ENCODE measurements at regions not wholly inside any gene's neighbourhood (a gene's known extent, or its start where the extent isn't known, plus 50 kb on each side); places are given as distances from the start of the nearest gene placed in this dataset.
"Not testable (repeated sequence)": the region's sequence is repeated elsewhere in the genome, so short reads cannot be mapped to it uniquely, and the experiment has no call there.

- H3K9ac ChIP-seq (ENCODE audit: low read depth in 1 of 3, low read length in 3 of 3): no peak overlapping the region
- H3K27ac ChIP-seq (ENCODE audit: low read depth, low read length): no peak overlapping the region
- no peaks in the 10 kb centered on the region for H3K36me3 ChIP-seq (ENCODE audit: control insufficient read depth in 3 of 3, insufficient read depth in 3 of 3, low read length in 3 of 3)
- no peaks in the 10 kb centered on the region for H3K9me3 ChIP-seq (ENCODE audit: control insufficient read depth in 3 of 3, low read length in 3 of 3)
- H3K4me3 ChIP-seq (ENCODE audit: low read length in 3 of 3): no peak overlapping the region
- no peaks in the 10 kb centered on the region for H3K4me1 ChIP-seq (ENCODE audit: control insufficient read depth in 3 of 3, insufficient read depth in 3 of 3, low read length in 3 of 3)
- H3K27me3 ChIP-seq (ENCODE audit: control insufficient read depth in 3 of 3, insufficient read depth in 3 of 3, low read length in 3 of 3): no peaks in the 10 kb centered on the region
Observed at GRCh38 chr9:30035761-30036160, 2348.7 kb upstream of the ACO1 start.

- Histone ChIP-seq H3K4me3 (ENCODE audit: low read length in 3 of 3) (no peak overlapping the region), H3K27me3 (ENCODE audit: control insufficient read depth in 3 of 3, insufficient read depth in 3 of 3, low read length in 3 of 3) (no peaks in the 10 kb centered on the region), H3K36me3 (ENCODE audit: control insufficient read depth in 3 of 3, insufficient read depth in 3 of 3, low read length in 3 of 3) (no peaks in the 10 kb centered on the region), H3K4me1 (ENCODE audit: control insufficient read depth in 3 of 3, insufficient read depth in 3 of 3, low read length in 3 of 3) (no peaks in the 10 kb centered on the region), H3K9ac (ENCODE audit: low read depth in 1 of 3, low read length in 3 of 3) (no peak overlapping the region), H3K9me3 (ENCODE audit: control insufficient read depth in 3 of 3, low read length in 3 of 3) (no peaks in the 10 kb centered on the region), H3K27ac (ENCODE audit: low read depth, low read length) (no peak overlapping the region)
Observed at GRCh38 chr9:30036558-30036957, 2347.9 kb upstream of the ACO1 start.

GRCh38 chr9:30039712-30040111 lies 2344.7 kb upstream of the ACO1 start:
- H3K9ac ChIP-seq (ENCODE audit: low read depth in 1 of 3, low read length in 3 of 3): no peak overlapping the region
- H3K4me1 ChIP-seq (ENCODE audit: control insufficient read depth in 3 of 3, insufficient read depth in 3 of 3, low read length in 3 of 3): no peaks in the 10 kb centered on the region
- H3K36me3 ChIP-seq (ENCODE audit: control insufficient read depth in 3 of 3, insufficient read depth in 3 of 3, low read length in 3 of 3): no peaks in the 10 kb centered on the region
- H3K27me3 ChIP-seq (ENCODE audit: control insufficient read depth in 3 of 3, insufficient read depth in 3 of 3, low read length in 3 of 3): no peaks in the 10 kb centered on the region
- no peak overlapping the region for H3K4me3 ChIP-seq (ENCODE audit: low read length in 3 of 3)
- H3K9me3 ChIP-seq (ENCODE audit: control insufficient read depth in 3 of 3, low read length in 3 of 3): no peaks in the 10 kb centered on the region
- no peak overlapping the region for H3K27ac ChIP-seq (ENCODE audit: low read depth, low read length)

GRCh38 chr9:30048396-30048795 lies 2336.0 kb upstream of the ACO1 start:
- H3K4me1 ChIP-seq (ENCODE audit: control insufficient read depth in 3 of 3, insufficient read depth in 3 of 3, low read length in 3 of 3): no peaks in the 10 kb centered on the region
- H3K9me3 ChIP-seq (ENCODE audit: control insufficient read depth in 3 of 3, low read length in 3 of 3): peaks cover 0 to 2% (median 2%) of the 10 kb centered on the region in 3 donors
- H3K4me3 ChIP-seq (ENCODE audit: low read length in 3 of 3): no peak overlapping the region
- H3K36me3 ChIP-seq (ENCODE audit: control insufficient read depth in 3 of 3, insufficient read depth in 3 of 3, low read length in 3 of 3): no peaks in the 10 kb centered on the region
- H3K9ac ChIP-seq (ENCODE audit: low read depth in 1 of 3, low read length in 3 of 3): no peak overlapping the region
- no peak overlapping the region for H3K27ac ChIP-seq (ENCODE audit: low read depth, low read length)
- H3K27me3 ChIP-seq (ENCODE audit: control insufficient read depth in 3 of 3, insufficient read depth in 3 of 3, low read length in 3 of 3): no peaks in the 10 kb centered on the region

- H3K27me3 ChIP-seq (ENCODE audit: control insufficient read depth in 3 of 3, insufficient read depth in 3 of 3, low read length in 3 of 3): no peaks in the 10 kb centered on the region
- H3K27ac ChIP-seq (ENCODE audit: low read depth, low read length): no peak overlapping the region
- no peaks in the 10 kb centered on the region for H3K4me1 ChIP-seq (ENCODE audit: control insufficient read depth in 3 of 3, insufficient read depth in 3 of 3, low read length in 3 of 3)
- peaks cover 0 to 2% (median 0%) of the 10 kb centered on the region in 3 donors for H3K9me3 ChIP-seq (ENCODE audit: control insufficient read depth in 3 of 3, low read length in 3 of 3)
- no peak overlapping the region for H3K9ac ChIP-seq (ENCODE audit: low read depth in 1 of 3, low read length in 3 of 3)
- H3K4me3 ChIP-seq (ENCODE audit: low read length in 3 of 3): no peak overlapping the region
- no peaks in the 10 kb centered on the region for H3K36me3 ChIP-seq (ENCODE audit: control insufficient read depth in 3 of 3, insufficient read depth in 3 of 3, low read length in 3 of 3)
Observed at GRCh38 chr9:30058463-30058862, 2326.0 kb upstream of the ACO1 start.

- H3K36me3 ChIP-seq (ENCODE audit: control insufficient read depth in 3 of 3, insufficient read depth in 3 of 3, low read length in 3 of 3): no peaks in the 10 kb centered on the region
- no peaks in the 10 kb centered on the region for H3K27me3 ChIP-seq (ENCODE audit: control insufficient read depth in 3 of 3, insufficient read depth in 3 of 3, low read length in 3 of 3)
- H3K4me3 ChIP-seq (ENCODE audit: low read length in 3 of 3): no peak overlapping the region
- H3K4me1 ChIP-seq (ENCODE audit: control insufficient read depth in 3 of 3, insufficient read depth in 3 of 3, low read length in 3 of 3): no peaks in the 10 kb centered on the region
- H3K27ac ChIP-seq (ENCODE audit: low read depth, low read length): no peak overlapping the region
- H3K9ac ChIP-seq (ENCODE audit: low read depth in 1 of 3, low read length in 3 of 3): no peak overlapping the region
- H3K9me3 ChIP-seq (ENCODE audit: control insufficient read depth in 3 of 3, low read length in 3 of 3): peaks cover 0 to 2% (median 0%) of the 10 kb centered on the region in 3 donors
Observed at GRCh38 chr9:30060976-30061375, 2323.5 kb upstream of the ACO1 start.

- peaks cover 0 to 2% (median 0%) of the 10 kb centered on the region in 3 donors for H3K9me3 ChIP-seq (ENCODE audit: control insufficient read depth in 3 of 3, low read length in 3 of 3)
- H3K36me3 ChIP-seq (ENCODE audit: control insufficient read depth in 3 of 3, insufficient read depth in 3 of 3, low read length in 3 of 3): no peaks in the 10 kb centered on the region
- H3K9ac ChIP-seq (ENCODE audit: low read depth in 1 of 3, low read length in 3 of 3): no peak overlapping the region
- no peaks in the 10 kb centered on the region for H3K27me3 ChIP-seq (ENCODE audit: control insufficient read depth in 3 of 3, insufficient read depth in 3 of 3, low read length in 3 of 3)
- H3K4me1 ChIP-seq (ENCODE audit: control insufficient read depth in 3 of 3, insufficient read depth in 3 of 3, low read length in 3 of 3): no peaks in the 10 kb centered on the region
- no peak overlapping the region for H3K27ac ChIP-seq (ENCODE audit: low read depth, low read length)
- no peak overlapping the region for H3K4me3 ChIP-seq (ENCODE audit: low read length in 3 of 3)
Observed at GRCh38 chr9:30065888-30066287, 2318.6 kb upstream of the ACO1 start.

- not testable (repeated sequence) for H3K4me3 ChIP-seq (ENCODE audit: low read length in 3 of 3); H3K9ac ChIP-seq (ENCODE audit: low read depth in 1 of 3, low read length in 3 of 3); H3K36me3 ChIP-seq (ENCODE audit: control insufficient read depth in 3 of 3, insufficient read depth in 3 of 3, low read length in 3 of 3); H3K9me3 ChIP-seq (ENCODE audit: control insufficient read depth in 3 of 3, low read length in 3 of 3); H3K27me3 ChIP-seq (ENCODE audit: control insufficient read depth in 3 of 3, insufficient read depth in 3 of 3, low read length in 3 of 3); H3K4me1 ChIP-seq (ENCODE audit: control insufficient read depth in 3 of 3, insufficient read depth in 3 of 3, low read length in 3 of 3); H3K27ac ChIP-seq (ENCODE audit: low read depth, low read length)
Observed at GRCh38 chr9:30069236-30069635, 2315.2 kb upstream of the ACO1 start.

- Histone ChIP-seq H3K9me3 (ENCODE audit: control insufficient read depth in 3 of 3, low read length in 3 of 3) (no peaks in the 10 kb centered on the region), H3K9ac (ENCODE audit: low read depth in 1 of 3, low read length in 3 of 3) (no peak overlapping the region), H3K27me3 (ENCODE audit: control insufficient read depth in 3 of 3, insufficient read depth in 3 of 3, low read length in 3 of 3) (no peaks in the 10 kb centered on the region), H3K27ac (ENCODE audit: low read depth, low read length) (no peak overlapping the region), H3K4me1 (ENCODE audit: control insufficient read depth in 3 of 3, insufficient read depth in 3 of 3, low read length in 3 of 3) (no peaks in the 10 kb centered on the region), H3K4me3 (ENCODE audit: low read length in 3 of 3) (no peak overlapping the region), H3K36me3 (ENCODE audit: control insufficient read depth in 3 of 3, insufficient read depth in 3 of 3, low read length in 3 of 3) (no peaks in the 10 kb centered on the region)
Observed at GRCh38 chr9:30075022-30075421, 2309.4 kb upstream of the ACO1 start.

- Histone ChIP-seq H3K36me3 (ENCODE audit: control insufficient read depth in 3 of 3, insufficient read depth in 3 of 3, low read length in 3 of 3) (no peaks in the 10 kb centered on the region), H3K4me1 (ENCODE audit: control insufficient read depth in 3 of 3, insufficient read depth in 3 of 3, low read length in 3 of 3) (no peaks in the 10 kb centered on the region), H3K4me3 (ENCODE audit: low read length in 3 of 3) (no peak overlapping the region), H3K9ac (ENCODE audit: low read depth in 1 of 3, low read length in 3 of 3) (no peak overlapping the region), H3K27me3 (ENCODE audit: control insufficient read depth in 3 of 3, insufficient read depth in 3 of 3, low read length in 3 of 3) (no peaks in the 10 kb centered on the region), H3K9me3 (ENCODE audit: control insufficient read depth in 3 of 3, low read length in 3 of 3) (no peaks in the 10 kb centered on the region), H3K27ac (ENCODE audit: low read depth, low read length) (no peak overlapping the region)
Observed at GRCh38 chr9:30075451-30076199, 2308.8 kb upstream of the ACO1 start.

Data from skeletal muscle tissue (tissue), 3 donors.